Hematopoietic multipotent progenitor cell (in vitro differentiated cells): ENCODE measurements at regions not wholly inside any gene's neighbourhood (a gene's known extent, or its start where the extent isn't known, plus 50 kb on each side); places are given as distances from the start of the nearest gene placed in this dataset.

ENCODE experiments used
- DNase-seq, 3 donors: peaks; one replicate each; pipeline ENCODE4 v3.0.0-alpha.2; 2011 to 2015; ENCODE audit warnings: low read depth in 2 of 3, low spot score in 2 of 3

GRCh38 chr10:31754803-31755624, 173.6 kb downstream of the ARHGAP12 start:
- no peak for DNase-seq

DNA sequence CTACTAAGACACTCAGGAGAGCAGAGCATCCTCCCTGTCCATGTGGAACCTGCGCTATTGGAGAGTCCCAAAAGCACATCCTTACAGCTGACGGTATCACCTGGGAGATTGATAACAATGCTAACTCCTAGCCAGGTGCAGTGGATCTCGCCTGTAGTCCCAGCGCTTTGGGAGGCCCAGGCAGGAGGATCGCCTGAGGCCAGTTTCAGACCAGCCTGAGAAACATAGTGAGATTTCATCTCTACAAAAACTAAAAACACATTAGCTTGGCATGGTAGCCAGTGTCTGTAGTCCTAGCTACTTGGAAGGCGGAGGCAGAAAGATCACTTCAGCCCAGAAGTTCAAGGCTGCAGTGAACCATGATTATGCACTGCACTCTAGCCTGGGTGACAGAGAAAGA, 174.9 kb downstream of the ARHGAP12 start:
- no peak for DNase-seq

GRCh38 chr10:31752170-31752569, 176.5 kb downstream of the ARHGAP12 start:
- no peak for DNase-seq

DNA sequence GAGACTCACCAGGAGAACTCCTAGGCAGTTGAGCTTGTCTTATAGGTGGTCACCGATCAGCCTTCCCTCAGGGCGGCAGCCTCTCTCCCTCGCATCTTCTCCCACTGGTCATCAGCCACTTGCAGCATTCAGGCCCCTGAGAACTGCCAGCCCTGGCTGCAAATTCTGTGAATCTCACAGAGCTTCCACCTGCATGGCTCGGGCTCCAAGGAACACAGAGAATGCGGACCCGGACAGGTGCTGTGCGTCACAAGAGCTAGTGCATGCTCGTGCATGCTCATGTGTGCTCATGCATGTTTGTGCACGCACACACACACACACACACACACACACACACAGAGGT, 176.9 kb downstream of the ARHGAP12 start:
- DNase-seq: peak in 1 of 3 donors; percentile 5

GRCh38 chr10:31751051-31751737, 177.4 kb downstream of the ARHGAP12 start:
- peak in 2 of 3 donors; percentile 45 to 53 for DNase-seq

DNA sequence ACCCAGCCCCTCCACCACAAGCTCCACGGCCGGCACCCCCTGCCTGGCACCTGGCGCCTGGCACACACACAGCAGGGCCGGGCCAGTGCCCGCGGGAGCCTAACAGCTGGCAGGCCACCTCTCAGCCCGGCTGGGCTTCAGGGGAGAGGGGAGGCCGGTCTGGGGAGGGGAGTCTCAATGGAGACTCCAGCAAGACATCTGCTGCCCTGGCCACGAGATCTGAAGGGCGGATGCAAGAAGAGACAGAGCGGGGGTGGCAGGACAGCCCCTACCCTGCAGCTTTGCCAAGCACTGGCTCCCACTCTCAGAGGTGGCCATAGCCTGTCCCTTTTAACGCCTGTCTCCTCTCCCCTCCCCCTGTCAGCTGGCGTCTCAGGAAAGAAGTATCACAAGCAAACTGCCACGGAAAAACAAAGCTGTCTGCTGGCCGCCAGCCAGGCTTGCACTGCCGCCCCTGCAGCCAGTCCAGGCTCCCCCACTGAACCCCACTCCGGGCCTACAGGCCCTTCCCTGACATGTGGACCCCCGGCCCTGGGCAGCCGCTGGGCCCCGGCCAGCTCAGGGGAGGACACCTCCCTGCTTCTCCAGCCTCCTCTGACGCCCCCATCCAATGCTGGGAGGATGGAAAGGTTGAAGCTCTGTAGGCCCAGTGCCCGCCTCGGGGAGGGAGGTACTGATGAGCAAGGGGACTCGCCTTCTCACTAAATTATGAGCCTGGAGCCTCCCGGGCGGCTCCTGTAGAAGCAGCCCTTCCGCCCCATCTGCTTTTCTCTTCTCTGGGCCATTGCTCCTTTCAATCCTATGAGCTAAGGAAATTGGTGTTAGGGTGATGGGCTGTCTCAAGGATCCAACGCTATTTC, 178.4 kb downstream of the ARHGAP12 start:
- DNase-seq: peak in 1 of 3 donors; percentile 48

GRCh38 chr10:31749301-31749700, 179.3 kb downstream of the ARHGAP12 start:
- no peak for DNase-seq

DNA sequence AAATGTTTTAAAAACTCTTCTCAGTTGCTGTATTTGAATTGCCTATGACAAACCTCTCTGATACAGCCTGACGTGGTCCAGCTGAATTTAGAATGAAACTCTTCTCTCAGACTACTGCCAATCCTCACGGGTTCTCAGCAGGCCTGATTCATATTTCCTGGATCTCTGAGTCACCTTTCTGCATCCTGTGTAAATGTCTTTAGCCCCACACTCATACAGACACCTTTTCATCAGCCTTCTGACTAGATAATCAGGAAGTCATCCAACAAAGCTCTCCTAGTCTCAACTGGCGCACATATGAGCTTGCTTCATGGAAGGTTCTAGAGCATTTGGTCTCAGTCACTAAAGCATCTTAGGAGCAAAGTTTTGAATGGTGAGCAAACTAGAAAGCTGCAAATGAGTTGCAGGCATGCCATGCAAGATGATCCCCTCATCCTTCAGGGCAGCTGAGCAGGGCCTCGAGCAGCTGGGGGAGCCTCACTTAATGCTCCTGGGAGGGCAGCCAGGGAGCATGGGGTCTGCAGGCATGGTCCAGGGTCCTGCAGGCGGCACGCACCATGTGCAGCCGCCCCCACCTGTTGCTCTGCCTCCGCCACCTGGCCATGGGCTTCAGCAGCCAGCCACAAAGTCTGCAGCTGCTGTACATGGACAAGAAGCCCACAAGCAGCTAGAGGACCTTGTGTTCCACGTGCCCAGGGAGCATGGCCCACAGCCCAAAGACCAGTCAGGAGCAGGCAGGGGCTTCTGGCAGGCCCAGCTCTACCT, 182.8 kb downstream of the ARHGAP12 start:
- DNase-seq: no peak

DNA sequence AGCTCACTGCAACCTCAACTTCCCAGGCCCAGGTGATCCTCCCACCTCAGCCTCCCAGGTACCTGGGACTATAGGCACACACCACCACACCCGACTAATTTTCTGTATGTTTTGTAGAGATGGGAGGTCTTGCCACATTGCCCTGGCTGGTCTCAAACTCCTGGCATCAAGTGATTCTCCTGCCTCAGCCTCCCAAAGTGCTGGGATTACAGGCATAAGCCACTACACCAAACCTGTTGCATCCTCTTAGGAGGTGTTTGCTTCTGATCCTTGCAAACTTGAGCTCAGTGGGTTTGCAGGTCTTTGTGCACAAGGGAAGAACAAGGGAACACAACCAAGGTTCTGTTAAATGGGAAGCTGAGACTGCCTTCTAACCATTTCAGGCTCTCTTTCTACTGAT, 184.6 kb downstream of the ARHGAP12 start:
- DNase-seq: no peak

DNA sequence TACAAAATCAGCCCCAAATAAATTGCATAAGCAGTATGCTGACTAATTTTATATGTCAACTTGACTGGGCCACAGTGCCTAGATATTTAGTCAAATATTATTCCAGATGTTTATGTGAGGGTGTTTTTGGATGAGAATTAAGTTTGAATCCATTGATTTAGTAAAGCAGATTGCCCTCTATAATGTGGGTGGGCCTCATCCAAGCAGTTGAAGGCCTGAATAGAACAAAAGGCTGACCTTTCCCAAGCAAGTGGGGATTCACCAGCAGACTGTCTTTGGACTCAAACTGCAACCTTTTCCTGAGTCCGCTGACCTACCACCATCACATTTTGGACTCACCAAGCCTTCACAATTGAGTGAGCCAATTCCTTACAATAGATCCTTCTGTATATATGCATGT, 186.4 kb downstream of the ARHGAP12 start:
- DNase-seq: no peak

DNA sequence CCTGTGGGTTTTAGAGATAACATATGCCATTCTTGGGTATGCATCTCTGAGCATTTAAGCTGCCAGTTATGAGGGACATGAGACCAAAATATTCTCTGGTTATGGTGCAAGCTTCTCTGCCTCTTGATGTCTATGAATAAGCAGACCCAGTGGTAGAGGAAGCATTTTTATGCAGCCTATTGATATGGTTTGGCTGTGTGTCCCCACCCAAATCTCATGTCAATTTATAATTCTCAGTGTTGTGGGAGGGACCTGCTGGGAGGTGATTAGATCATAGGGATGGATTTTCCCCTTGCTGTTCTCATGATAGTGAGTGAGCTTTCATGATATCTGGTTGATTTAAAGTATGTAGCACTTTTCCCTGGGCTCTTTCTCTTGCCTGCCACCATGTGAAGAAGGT, 187.2 kb downstream of the ARHGAP12 start:
- no peak for DNase-seq

- DNase-seq: no peak
Measured at GRCh38 chr10:31739711-31740110, 188.9 kb downstream of the ARHGAP12 start.

DNA sequence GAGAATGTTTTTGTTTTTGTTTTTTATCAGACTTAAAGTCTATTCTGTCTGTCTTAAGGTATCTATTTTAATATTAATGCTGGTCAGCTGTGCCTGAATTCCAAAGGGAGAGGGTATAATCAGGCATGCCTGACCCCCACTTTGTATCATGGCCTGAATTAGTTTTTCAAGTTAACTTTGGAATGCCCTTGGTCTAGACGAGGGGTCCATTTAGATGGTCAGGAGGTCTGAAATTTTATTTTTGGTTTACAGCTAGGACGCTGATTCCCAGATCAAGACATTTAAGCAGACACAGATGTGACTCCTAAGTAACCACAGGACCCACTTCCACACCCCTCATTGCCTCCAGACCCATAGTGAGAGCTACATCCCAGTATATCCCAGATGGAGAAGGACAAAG, 189.5 kb downstream of the ARHGAP12 start:
- DNase-seq: no peak

DNA sequence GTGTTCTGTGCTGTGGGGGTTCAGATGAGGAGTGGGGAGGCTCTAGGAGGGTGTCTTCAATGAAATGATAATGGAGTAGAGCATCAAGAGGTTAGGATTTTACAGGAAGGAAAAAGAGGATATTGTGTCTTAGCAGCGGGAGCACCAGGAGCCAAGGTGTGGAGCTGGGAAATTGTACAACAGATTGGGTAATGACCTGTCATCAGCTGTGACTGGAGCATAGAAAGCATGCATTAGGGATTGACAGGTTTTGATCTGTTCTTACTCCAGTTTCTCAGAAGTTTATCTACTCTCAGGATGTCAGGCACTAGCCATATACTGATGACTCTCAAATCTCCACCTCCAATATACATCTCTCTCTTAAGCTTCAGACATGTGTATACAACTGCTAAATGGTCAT, 196.9 kb downstream of the ARHGAP12 start:
- DNase-seq: no peak

DNA sequence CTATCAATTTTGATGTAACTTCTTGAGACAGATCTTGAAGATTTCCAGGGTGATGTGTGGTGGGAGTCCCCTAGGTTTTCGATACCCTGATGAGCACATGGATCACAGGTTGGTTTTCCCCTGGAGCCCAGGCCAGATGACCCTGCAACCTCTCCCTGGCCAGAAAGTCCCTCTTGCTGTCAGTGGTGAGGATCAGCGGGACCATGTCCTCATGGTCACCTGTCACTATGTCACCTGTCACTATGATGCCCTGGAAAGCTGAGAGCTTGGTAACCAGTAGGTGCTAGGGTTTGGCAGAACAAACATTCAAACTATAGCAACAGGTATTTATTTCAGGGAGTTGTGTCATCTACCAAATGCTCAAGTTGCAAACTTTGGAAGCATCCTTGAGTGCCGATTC, 197.9 kb downstream of the ARHGAP12 start:
- no peak for DNase-seq

DNA sequence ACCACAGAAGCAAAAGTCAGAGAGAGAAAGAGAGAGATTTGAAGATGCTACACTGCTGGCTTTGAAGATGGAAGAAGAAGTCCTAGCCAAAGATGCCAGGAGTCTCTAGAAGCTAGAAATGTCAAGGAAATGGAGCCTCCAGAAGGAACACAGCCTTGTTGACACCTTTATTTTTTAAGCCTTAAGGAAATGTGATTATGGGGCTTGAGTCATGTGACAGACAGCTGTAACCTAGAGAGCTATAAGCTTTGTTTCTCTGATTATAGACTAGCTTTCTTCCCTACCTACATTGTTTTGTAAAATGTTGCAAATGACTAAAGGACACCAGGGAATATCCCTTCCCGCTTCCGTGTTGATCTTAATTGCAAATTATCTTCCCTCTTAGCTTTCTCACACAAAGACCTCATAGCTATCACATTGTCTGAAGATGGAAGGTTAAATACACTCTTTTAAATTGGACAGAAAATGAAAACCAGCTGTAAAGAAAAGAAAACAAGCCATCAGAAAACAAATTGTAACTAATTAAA, 199.9 kb downstream of the ARHGAP12 start:
- no peak for DNase-seq

DNA sequence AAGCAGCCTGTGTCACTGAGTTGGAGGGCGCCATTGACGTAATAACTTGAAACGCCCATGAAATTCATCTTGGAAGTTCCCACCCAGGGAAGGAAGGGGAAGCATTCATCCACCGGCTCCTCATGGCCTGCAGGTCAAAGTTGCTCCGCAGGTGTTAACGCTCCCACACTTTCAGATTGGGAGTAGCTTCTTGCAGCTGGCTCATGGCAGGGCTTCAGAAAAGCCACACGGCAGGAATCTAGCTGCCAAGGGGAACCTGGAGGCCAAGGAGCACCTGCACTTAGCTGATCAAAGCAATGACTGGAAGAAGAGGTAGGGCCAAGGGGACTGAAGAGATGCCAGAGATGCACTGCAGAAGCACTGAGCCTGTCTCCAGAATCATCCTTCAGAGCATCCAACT, 203.2 kb downstream of the ARHGAP12 start:
- no peak for DNase-seq

DNA sequence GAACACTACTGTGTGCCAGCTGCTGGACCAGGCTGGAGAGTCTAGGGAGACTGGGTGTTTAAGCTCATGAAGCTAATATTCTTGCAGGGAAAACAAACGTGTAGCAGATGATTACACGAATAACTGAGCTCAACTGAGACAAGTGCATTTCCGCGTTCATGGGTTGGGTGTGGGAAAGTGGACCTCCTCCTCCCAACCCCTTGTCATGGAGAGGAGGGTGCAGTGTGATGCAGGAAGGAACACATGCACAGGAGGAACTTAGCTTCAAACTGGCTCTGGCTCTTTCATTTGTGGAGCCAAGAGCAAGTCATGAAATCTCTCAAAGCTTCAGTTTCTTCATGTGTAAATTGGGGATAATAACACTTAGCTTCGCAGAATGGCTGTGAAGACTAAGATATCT, 204.3 kb downstream of the ARHGAP12 start:
- no peak for DNase-seq

- no peak for DNase-seq
Measured at GRCh38 chr10:31723106-31723750, 205.4 kb downstream of the ARHGAP12 start.

- DNase-seq: no peak
Measured at GRCh38 chr10:31721096-31721495, 207.5 kb downstream of the ARHGAP12 start.
